Ovary (tissue), 3 donors: ENCODE measurements at regions not wholly inside any gene's neighbourhood (a gene's known extent, or its start where the extent isn't known, plus 50 kb on each side); places are given as distances from the start of the nearest gene placed in this dataset.

ENCODE experiments used
- CTCF ChIP-seq, 3 donors: fragments of 450-650 bp in 2 of 3; fragments of 200-600 bp in 1 of 3; IDR thresholded peaks; one replicate each; pipeline versions ENCODE4 v1.5.1 to v1.8.0; 2016 to 2022; ENCODE audit warnings: antibody characterized with exemption in 3 of 3, mild to moderate bottlenecking in 1 of 3
- EP300 ChIP-seq: sonication (generic); formaldehyde crosslinking; IDR thresholded peaks from one replicate; pipeline ENCODE4 v1.6.1; 2017; ENCODE audit warnings: antibody characterized with exemption
- POLR2A ChIP-seq: fragments of 450-650 bp; IDR thresholded peaks from one replicate; pipeline ENCODE4 v1.6.1; 2017; ENCODE audit warnings: antibody characterized with exemption, mild to moderate bottlenecking, moderate library complexity
- donor health status: DM: no; HTN: no; CAD: no.

DNA sequence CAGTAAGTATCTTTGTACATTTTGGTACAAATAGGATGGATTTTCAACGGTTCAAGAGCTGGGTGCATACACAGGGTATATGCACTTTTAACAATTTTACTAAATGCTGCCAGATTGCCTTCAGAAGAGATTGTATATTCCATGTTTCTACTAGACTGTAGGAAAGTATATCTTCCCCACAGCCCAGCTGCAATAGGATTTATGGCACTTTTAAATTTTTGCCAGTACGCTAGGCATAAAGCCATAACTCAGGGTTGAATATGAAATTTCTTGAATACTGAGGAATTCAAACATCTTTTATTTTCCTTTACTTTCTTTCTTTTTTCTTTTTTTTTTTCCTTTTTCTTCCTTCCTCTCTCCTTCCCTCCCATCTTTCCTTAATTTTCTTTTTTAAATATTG lies 78.7 kb upstream of the SULF2 start:
- TF ChIP-seq CTCF (IDR thresholded peaks at IDR 0.05) (no peak), POLR2A (no peak), EP300 (no peak)
